ENCODE measurements at regions not wholly inside any gene's neighbourhood (a gene's known extent, or its start where the extent isn't known, plus 50 kb on each side); places are given as distances from the start of the nearest gene placed in this dataset.

DNA sequence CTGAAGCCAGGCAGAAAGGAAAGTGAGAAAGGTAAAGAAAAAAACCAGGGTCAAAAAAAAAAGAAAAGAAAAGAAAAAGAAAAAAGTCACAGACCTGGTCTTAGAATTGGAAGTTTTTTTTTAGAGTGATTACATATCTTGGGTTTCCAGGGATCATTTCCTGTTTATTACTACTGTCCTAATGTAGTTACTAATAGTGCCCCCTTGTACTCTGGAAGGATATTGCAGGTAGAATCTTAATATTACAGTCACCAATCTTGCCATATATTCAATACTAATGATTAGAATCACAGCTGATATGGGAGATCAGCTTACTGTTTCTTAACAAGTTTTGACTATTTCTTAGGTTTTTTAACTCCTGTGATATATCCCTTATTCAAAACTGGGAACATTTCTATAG, 543.2 kb upstream of the CDH6 start:
- TF ChIP-seq, protein P1, sequence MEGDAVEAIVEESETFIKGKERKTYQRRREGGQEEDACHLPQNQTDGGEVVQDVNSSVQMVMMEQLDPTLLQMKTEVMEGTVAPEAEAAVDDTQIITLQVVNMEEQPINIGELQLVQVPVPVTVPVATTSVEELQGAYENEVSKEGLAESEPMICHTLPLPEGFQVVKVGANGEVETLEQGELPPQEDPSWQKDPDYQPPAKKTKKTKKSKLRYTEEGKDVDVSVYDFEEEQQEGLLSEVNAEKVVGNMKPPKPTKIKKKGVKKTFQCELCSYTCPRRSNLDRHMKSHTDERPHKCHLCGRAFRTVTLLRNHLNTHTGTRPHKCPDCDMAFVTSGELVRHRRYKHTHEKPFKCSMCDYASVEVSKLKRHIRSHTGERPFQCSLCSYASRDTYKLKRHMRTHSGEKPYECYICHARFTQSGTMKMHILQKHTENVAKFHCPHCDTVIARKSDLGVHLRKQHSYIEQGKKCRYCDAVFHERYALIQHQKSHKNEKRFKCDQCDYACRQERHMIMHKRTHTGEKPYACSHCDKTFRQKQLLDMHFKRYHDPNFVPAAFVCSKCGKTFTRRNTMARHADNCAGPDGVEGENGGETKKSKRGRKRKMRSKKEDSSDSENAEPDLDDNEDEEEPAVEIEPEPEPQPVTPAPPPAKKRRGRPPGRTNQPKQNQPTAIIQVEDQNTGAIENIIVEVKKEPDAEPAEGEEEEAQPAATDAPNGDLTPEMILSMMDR (IDR thresholded peaks at IDR 0.05; ENCODE audit: extremely low read depth, insufficient read depth, missing control alignments) = no peak
- in situ Hi-C loops (cut with MboI; ENCODE audit: low pct_unique_long_range_greater_than_20kb, low sequenced_read_pairs, unreplicated experiment) = no loop called here
- no peak for DNase-seq (ENCODE audit: low spot score)

DNA sequence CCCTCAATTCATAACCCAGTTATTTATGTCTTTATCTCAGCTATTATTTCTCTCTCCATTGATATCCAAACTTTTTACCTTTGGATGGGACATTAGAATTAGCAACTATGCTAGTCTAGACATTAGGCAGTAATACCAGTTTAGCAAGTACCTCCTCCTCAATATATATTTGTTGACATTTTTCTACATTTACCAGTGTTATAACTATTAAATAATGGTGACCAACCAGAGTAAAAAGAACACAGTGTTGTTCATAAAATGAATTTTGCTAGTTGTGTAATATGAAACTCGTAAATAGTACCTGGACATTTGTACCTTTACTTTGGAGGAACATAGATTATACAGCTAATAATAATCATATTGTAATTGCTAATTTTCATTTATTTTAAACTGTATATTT, 554.6 kb upstream of the CDH6 start:
- in situ Hi-C loops (cut with MboI; ENCODE audit: low pct_unique_long_range_greater_than_20kb, low sequenced_read_pairs, unreplicated experiment) = no loop called here
- no peak for DNase-seq (ENCODE audit: low spot score)
- TF ChIP-seq, protein P1 (IDR thresholded peaks at IDR 0.05; ENCODE audit: extremely low read depth, insufficient read depth, missing control alignments) = no peak

DNA sequence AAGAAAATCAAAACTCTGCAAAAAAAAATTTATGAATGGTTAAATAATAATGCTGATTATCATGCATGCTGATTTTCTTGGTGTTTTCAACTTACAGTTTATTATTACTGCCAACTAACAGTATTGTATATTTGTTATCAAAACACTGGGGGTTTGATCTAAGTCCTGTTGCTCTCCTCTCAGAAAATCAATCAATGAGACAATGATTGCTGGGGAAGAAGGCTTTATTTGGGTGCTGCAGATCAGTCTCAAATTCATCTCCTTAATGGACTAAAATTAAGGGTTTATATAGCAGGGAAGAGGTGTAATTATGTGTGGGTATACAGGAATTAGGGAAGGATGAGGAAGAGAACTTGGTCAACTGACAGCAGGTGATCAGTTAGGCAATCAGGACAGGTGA, 565.5 kb upstream of the CDH6 start:
- TF ChIP-seq, protein P1 (IDR thresholded peaks at IDR 0.05; ENCODE audit: extremely low read depth, insufficient read depth, missing control alignments) = no peak
- no peak for DNase-seq (ENCODE audit: low spot score)
- in situ Hi-C loops (cut with MboI; ENCODE audit: low pct_unique_long_range_greater_than_20kb, low sequenced_read_pairs, unreplicated experiment) = no loop called here

DNA sequence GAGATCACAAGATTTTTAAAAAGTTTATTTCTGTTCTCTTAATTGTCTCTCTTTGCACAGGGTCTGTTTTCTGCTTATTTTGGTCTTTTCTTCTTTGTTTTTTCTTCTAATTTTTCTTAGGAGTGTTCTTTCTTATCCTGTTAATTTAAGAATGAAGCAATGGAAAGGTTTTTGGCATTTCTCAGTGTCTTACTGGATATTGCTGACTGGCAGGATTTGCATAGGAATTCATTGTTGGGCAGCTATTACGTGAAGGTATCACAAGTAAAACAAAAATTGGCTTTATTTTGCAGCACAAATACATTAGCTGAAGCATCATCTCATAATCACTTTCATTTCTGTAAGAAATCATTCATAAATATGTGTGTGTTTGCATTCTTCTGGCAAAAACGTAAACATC, 566.9 kb upstream of the CDH6 start:
- no peak for DNase-seq (ENCODE audit: low spot score)
- TF ChIP-seq, protein P1 (IDR thresholded peaks at IDR 0.05; ENCODE audit: extremely low read depth, insufficient read depth, missing control alignments) = no peak

DNA sequence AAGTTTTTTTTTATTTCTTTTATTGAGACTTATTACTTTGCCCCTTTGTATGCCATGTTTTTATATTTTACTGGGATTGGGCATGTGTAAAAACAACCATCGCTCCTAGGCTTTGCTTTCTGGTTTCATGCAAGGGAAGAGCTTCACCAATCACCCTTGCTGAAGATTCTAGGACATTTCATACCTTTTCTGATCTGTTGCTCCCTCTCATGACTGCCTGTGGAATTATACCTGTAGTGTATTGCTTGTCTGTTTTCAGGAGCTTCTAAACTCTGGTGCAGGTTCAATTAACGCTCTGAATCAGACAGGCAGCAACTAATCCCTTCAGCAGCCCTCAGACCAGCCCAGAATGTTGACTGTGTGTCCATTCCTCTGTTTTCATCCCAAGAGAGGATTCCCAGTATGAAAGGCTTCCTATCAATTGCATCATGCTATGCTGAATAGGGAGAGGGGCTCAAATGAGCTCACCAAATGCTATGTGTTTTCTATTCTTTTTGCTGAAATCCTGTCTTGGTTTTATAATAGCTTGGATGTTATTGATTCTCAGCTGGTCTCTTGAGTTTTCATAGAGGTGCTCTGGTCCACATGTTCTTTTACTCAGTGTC, 572.9 kb upstream of the CDH6 start:
- no peak for DNase-seq (ENCODE audit: low spot score)
- TF ChIP-seq, protein P1 (IDR thresholded peaks at IDR 0.05; ENCODE audit: extremely low read depth, insufficient read depth, missing control alignments) = no peak
- in situ Hi-C loops (cut with MboI; ENCODE audit: low pct_unique_long_range_greater_than_20kb, low sequenced_read_pairs, unreplicated experiment) = no loop called here

More for the DNA sequence above, 566.9 kb upstream of the CDH6 start:
- in situ Hi-C loops (cut with MboI; ENCODE audit: low pct_unique_long_range_greater_than_20kb, low sequenced_read_pairs, unreplicated experiment) = no loop called here

DNA sequence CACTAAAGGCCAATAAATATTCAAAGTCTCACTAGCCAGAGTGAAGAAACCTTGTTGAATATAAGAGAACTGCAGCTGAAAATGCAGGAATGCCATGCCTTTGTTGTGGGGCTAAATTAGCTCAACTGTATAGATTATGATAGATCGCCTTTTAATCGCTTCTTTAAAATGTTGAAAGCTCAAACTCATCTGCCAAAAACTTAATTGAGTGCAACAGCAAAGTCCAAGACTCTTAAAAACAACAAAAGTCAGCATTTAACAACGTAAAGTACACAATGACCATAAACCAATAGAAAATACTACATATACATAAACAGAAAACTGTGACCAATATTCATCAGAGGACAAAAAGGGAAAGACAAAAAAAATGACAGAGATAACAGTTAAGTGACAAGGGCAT, 585.0 kb upstream of the CDH6 start:
- in situ Hi-C loops (cut with MboI; ENCODE audit: low pct_unique_long_range_greater_than_20kb, low sequenced_read_pairs, unreplicated experiment) = no loop called here
- TF ChIP-seq, protein P1 (IDR thresholded peaks at IDR 0.05; ENCODE audit: extremely low read depth, insufficient read depth, missing control alignments) = no peak
- DNase-seq (ENCODE audit: low spot score) = no peak
